ENCODE measurements at regions not wholly inside any gene's neighbourhood (a gene's known extent, or its start where the extent isn't known, plus 50 kb on each side); places are given as distances from the start of the nearest gene placed in this dataset.

DNA sequence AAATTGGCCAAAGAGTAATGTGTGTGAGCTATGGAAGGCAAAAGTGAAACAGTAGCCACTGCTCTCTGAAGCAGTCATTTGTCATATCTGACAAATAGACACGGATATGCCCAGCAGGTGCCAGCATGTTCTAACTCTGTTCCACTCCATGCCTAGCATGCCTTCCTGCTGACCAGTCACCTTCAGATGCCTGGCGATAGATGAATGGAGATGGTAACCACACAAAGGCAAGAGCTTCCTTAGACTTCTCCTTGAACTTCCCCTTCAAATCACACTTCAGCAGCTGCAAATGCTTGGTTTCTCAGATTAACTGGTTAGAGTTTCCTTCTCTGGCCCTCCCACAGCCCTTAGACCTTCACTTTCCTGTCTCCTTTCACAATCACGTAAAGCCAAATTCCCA, 429.9 kb downstream of the DAD1 start:
- Histone ChIP-seq H3K4me3 (ENCODE audit: low read depth in 1 of 3, low read length in 3 of 3) (no peak overlapping the region), H3K4me1 (ENCODE audit: control insufficient read depth in 4 of 4, insufficient read depth in 4 of 4, low read length in 3 of 4) (no peaks in the 10 kb centered on the region), H3K27me3 (ENCODE audit: control insufficient read depth in 4 of 4, insufficient read depth in 4 of 4, low read length in 3 of 4) (no peaks in the 10 kb centered on the region), H3K9ac (ENCODE audit: low read depth in 1 of 2, low read length in 2 of 2) (no peak overlapping the region), H3K27ac (ENCODE audit: low read depth in 1 of 2, low read length in 2 of 2) (no peak overlapping the region), H3K36me3 (ENCODE audit: control insufficient read depth in 4 of 4, insufficient read depth in 3 of 4, low read depth in 1 of 4, low read length in 3 of 4) (no peaks in the 10 kb centered on the region), H3K9me3 (ENCODE audit: control insufficient read depth in 4 of 4, low read length in 3 of 4) (no peaks in the 10 kb centered on the region)
- no peak for DNase-seq (ENCODE audit: low spot score)
- TF ChIP-seq EGR1 (IDR thresholded peaks at IDR 0.05; ENCODE audit: low read depth in 2 of 2) (no peak), TAF1 (conservative IDR thresholded peaks at IDR 0.05) (no peak), SP1 (IDR thresholded peaks at IDR 0.05) (no peak)
- TF ChIP-seq, protein P1, sequence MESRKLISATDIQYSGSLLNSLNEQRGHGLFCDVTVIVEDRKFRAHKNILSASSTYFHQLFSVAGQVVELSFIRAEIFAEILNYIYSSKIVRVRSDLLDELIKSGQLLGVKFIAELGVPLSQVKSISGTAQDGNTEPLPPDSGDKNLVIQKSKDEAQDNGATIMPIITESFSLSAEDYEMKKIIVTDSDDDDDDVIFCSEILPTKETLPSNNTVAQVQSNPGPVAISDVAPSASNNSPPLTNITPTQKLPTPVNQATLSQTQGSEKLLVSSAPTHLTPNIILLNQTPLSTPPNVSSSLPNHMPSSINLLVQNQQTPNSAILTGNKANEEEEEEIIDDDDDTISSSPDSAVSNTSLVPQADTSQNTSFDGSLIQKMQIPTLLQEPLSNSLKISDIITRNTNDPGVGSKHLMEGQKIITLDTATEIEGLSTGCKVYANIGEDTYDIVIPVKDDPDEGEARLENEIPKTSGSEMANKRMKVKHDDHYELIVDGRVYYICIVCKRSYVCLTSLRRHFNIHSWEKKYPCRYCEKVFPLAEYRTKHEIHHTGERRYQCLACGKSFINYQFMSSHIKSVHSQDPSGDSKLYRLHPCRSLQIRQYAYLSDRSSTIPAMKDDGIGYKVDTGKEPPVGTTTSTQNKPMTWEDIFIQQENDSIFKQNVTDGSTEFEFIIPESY (IDR thresholded peaks at IDR 0.05) = no peak
- TF ChIP-seq, protein P2, sequence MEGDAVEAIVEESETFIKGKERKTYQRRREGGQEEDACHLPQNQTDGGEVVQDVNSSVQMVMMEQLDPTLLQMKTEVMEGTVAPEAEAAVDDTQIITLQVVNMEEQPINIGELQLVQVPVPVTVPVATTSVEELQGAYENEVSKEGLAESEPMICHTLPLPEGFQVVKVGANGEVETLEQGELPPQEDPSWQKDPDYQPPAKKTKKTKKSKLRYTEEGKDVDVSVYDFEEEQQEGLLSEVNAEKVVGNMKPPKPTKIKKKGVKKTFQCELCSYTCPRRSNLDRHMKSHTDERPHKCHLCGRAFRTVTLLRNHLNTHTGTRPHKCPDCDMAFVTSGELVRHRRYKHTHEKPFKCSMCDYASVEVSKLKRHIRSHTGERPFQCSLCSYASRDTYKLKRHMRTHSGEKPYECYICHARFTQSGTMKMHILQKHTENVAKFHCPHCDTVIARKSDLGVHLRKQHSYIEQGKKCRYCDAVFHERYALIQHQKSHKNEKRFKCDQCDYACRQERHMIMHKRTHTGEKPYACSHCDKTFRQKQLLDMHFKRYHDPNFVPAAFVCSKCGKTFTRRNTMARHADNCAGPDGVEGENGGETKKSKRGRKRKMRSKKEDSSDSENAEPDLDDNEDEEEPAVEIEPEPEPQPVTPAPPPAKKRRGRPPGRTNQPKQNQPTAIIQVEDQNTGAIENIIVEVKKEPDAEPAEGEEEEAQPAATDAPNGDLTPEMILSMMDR (IDR thresholded peaks at IDR 0.05; ENCODE audit: low read depth, low read length, missing input control) = no peak
- 69% methylated on average over 3 of the region's 3 CpGs for WGBS

DNA sequence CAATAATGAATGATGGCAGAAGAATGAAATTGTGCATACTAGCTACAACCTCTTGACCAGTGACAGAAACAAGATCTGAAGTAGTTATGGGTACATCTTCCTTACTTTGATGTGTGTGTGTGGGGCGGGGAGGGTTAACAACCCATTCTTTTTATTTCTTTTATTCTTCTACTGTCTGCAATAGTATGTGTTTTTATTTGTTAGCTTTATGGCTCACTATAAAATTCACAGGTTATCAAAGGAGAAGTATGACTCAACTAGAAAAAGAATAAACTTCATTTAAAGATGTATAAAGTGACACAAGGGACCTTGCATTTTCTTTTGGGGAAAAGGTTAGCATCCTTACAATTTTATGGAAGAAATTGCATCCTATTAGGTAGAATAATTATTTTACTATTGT, 430.5 kb downstream of the DAD1 start:
- no peak overlapping the region for H3K27ac ChIP-seq (ENCODE audit: low read depth in 1 of 2, low read length in 2 of 2)
- TF ChIP-seq, protein P3, sequence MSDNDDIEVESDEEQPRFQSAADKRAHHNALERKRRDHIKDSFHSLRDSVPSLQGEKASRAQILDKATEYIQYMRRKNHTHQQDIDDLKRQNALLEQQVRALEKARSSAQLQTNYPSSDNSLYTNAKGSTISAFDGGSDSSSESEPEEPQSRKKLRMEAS (IDR thresholded peaks at IDR 0.05) = no peak
- no peak for TF ChIP-seq FOXA1 (IDR thresholded peaks at IDR 0.05)
- TF ChIP-seq EGR1 (IDR thresholded peaks at IDR 0.05; ENCODE audit: low read depth in 2 of 2) = no peak
- TF ChIP-seq NR2F2 (IDR thresholded peaks at IDR 0.05) = no peak
- TF ChIP-seq RXRA (IDR thresholded peaks at IDR 0.05) = no peak
- TF ChIP-seq, protein P2 (IDR thresholded peaks at IDR 0.05; ENCODE audit: low read depth, low read length, missing input control) = no peak
- TF ChIP-seq, protein P4, sequence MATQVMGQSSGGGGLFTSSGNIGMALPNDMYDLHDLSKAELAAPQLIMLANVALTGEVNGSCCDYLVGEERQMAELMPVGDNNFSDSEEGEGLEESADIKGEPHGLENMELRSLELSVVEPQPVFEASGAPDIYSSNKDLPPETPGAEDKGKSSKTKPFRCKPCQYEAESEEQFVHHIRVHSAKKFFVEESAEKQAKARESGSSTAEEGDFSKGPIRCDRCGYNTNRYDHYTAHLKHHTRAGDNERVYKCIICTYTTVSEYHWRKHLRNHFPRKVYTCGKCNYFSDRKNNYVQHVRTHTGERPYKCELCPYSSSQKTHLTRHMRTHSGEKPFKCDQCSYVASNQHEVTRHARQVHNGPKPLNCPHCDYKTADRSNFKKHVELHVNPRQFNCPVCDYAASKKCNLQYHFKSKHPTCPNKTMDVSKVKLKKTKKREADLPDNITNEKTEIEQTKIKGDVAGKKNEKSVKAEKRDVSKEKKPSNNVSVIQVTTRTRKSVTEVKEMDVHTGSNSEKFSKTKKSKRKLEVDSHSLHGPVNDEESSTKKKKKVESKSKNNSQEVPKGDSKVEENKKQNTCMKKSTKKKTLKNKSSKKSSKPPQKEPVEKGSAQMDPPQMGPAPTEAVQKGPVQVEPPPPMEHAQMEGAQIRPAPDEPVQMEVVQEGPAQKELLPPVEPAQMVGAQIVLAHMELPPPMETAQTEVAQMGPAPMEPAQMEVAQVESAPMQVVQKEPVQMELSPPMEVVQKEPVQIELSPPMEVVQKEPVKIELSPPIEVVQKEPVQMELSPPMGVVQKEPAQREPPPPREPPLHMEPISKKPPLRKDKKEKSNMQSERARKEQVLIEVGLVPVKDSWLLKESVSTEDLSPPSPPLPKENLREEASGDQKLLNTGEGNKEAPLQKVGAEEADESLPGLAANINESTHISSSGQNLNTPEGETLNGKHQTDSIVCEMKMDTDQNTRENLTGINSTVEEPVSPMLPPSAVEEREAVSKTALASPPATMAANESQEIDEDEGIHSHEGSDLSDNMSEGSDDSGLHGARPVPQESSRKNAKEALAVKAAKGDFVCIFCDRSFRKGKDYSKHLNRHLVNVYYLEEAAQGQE (IDR thresholded peaks at IDR 0.05) = no peak
- TF ChIP-seq FOXA2 (IDR thresholded peaks at IDR 0.05) = no peak
- TF ChIP-seq YY1 (IDR thresholded peaks at IDR 0.05) = no peak
- no peak for TF ChIP-seq TAF1 (conservative IDR thresholded peaks at IDR 0.05)
- TF ChIP-seq GABPA (IDR thresholded peaks at IDR 0.05 in 1 of 2, conservative IDR thresholded peaks at IDR 0.05 in 1 of 2) = no peak
- no peak for TF ChIP-seq ATF3 (IDR thresholded peaks at IDR 0.05)
- no peak for TF ChIP-seq HNF4A (conservative IDR thresholded peaks at IDR 0.05)
- TF ChIP-seq, protein P1 (IDR thresholded peaks at IDR 0.05) = no peak
- no peaks in the 10 kb centered on the region for H3K9me3 ChIP-seq (ENCODE audit: control insufficient read depth in 4 of 4, low read length in 3 of 4)
- H3K9ac ChIP-seq (ENCODE audit: low read depth in 1 of 2, low read length in 2 of 2) = no peak overlapping the region
- no peaks in the 10 kb centered on the region for H3K4me1 ChIP-seq (ENCODE audit: control insufficient read depth in 4 of 4, insufficient read depth in 4 of 4, low read length in 3 of 4)
- no peak for DNase-seq (ENCODE audit: low spot score)
- no peak overlapping the region for H3K4me3 ChIP-seq (ENCODE audit: low read depth in 1 of 3, low read length in 3 of 3)
- no peaks in the 10 kb centered on the region for H3K27me3 ChIP-seq (ENCODE audit: control insufficient read depth in 4 of 4, insufficient read depth in 4 of 4, low read length in 3 of 4)
- WGBS = 87% methylated on average over 1 of the region's 1 CpG
- no peaks in the 10 kb centered on the region for H3K36me3 ChIP-seq (ENCODE audit: control insufficient read depth in 4 of 4, insufficient read depth in 3 of 4, low read depth in 1 of 4, low read length in 3 of 4)

Data from liver (tissue), 8 donors.